BE2C (cell line): ENCODE measurements at regions not wholly inside any gene's neighbourhood (a gene's known extent, or its start where the extent isn't known, plus 50 kb on each side); places are given as distances from the start of the nearest gene placed in this dataset.

Source experiments
- DNase-seq: peaks from one replicate; pipeline ENCODE4 v3.0.0-alpha.2; 2020
- H3K27me3 ChIP-seq: fragments of 250-450 bp; sonication (Bioruptor Pico); 2 replicates; pipeline ENCODE4 v1.5.1; 2020; ENCODE audit warnings: mild to moderate bottlenecking
- H3K36me3 ChIP-seq: fragments of 250-450 bp; sonication (Bioruptor Pico); 2 replicates; pipeline ENCODE4 v1.5.1; 2020; ENCODE audit warnings: mild to moderate bottlenecking
- H3K4me1 ChIP-seq: fragments of 250-450 bp; sonication (Bioruptor Pico); 2 replicates; pipeline ENCODE4 v1.5.1; 2020
- H3K4me3 ChIP-seq: 2 replicates; pipeline ENCODE4 v1.5.1; 2011; ENCODE audit warnings: low read depth, low read length
- H3K9me3 ChIP-seq: fragments of 250-450 bp; sonication (Bioruptor Pico); 2 replicates; pipeline ENCODE4 v1.5.1; 2020
- TF ChIP-seq, protein P1 (sequence below): IDR thresholded peaks from 2 replicates; pipeline ENCODE4 v1.5.1; 2012; ENCODE audit warnings: mild to moderate bottlenecking, low read depth, low read length

DNA sequence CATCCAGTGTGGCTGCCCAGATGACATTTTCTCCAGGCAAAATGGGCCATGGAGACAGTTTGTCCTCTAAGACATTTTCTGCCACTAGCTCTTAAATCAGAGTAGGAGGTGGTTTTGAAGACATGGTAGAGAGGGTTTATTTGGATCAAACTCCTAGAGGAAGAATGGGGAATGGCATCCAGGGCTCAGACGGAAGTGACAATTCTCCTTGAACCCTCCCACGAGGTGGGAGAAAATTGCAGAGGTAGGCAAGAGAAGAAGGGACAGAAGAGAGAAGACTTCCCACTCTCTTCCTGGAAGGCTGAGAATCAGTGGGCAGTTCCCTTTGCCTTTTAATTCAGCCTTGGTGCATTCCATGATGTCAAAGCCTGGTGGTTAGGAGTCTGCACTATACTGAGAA, 194.0 kb downstream of the SMIM20 start:
- H3K27me3 ChIP-seq: no peaks in the 10 kb centered on the region
- no peaks in the 10 kb centered on the region for H3K4me1 ChIP-seq

GRCh38 chr4:26110493-26110892, 196.5 kb downstream of the SMIM20 start:
- DNase-seq: no peak

More for the DNA sequence above, 194.0 kb downstream of the SMIM20 start:
- Histone ChIP-seq H3K9me3 (no peaks in the 10 kb centered on the region), H3K4me3 (no peak overlapping the region), H3K36me3 (no peaks in the 10 kb centered on the region)
- no peak for DNase-seq
- TF ChIP-seq, protein P1, sequence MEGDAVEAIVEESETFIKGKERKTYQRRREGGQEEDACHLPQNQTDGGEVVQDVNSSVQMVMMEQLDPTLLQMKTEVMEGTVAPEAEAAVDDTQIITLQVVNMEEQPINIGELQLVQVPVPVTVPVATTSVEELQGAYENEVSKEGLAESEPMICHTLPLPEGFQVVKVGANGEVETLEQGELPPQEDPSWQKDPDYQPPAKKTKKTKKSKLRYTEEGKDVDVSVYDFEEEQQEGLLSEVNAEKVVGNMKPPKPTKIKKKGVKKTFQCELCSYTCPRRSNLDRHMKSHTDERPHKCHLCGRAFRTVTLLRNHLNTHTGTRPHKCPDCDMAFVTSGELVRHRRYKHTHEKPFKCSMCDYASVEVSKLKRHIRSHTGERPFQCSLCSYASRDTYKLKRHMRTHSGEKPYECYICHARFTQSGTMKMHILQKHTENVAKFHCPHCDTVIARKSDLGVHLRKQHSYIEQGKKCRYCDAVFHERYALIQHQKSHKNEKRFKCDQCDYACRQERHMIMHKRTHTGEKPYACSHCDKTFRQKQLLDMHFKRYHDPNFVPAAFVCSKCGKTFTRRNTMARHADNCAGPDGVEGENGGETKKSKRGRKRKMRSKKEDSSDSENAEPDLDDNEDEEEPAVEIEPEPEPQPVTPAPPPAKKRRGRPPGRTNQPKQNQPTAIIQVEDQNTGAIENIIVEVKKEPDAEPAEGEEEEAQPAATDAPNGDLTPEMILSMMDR: no peak

GRCh38 chr4:26113339-26113940, 199.4 kb downstream of the SMIM20 start:
- Histone ChIP-seq H3K36me3 (no peaks in the 10 kb centered on the region), H3K27me3 (no peaks in the 10 kb centered on the region), H3K4me3 (no peak overlapping the region), H3K9me3 (no peaks in the 10 kb centered on the region), H3K4me1 (no peaks in the 10 kb centered on the region)
- TF ChIP-seq, protein P1: no peak
- no peak for DNase-seq

More at GRCh38 chr4:26110493-26110892, 196.5 kb downstream of the SMIM20 start:
- no peaks in the 10 kb centered on the region for H3K4me1 ChIP-seq
- no peaks in the 10 kb centered on the region for H3K27me3 ChIP-seq
- no peaks in the 10 kb centered on the region for H3K9me3 ChIP-seq
- TF ChIP-seq, protein P1: no peak
- H3K4me3 ChIP-seq: no peak overlapping the region
- no peaks in the 10 kb centered on the region for H3K36me3 ChIP-seq

DNA sequence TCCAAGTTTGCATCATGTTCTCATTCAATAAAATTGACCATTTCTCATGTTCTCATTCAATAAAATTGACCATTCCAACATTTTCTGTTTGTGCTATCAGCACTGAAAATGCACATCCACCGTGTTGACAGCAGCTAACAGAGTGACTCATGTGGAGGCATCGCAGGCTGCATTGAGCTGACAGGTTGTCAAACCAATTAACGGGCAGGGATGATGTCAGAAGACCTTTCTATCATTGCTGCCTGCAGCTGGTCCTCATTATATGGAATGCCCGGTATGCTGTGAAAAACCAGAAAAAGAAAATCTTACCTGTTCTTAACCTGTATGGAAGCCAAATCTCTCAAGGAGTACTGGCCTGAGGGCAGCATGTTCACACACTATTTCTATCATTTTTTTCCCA, 202.0 kb downstream of the SMIM20 start:
- TF ChIP-seq, protein P1: no peak
- H3K4me3 ChIP-seq: no peak overlapping the region
- no peaks in the 10 kb centered on the region for H3K36me3 ChIP-seq
- H3K9me3 ChIP-seq: no peaks in the 10 kb centered on the region
- DNase-seq: no peak
- H3K27me3 ChIP-seq: no peaks in the 10 kb centered on the region
- no peaks in the 10 kb centered on the region for H3K4me1 ChIP-seq

- Histone ChIP-seq H3K4me1 (no peaks in the 10 kb centered on the region), H3K36me3 (no peaks in the 10 kb centered on the region), H3K9me3 (no peaks in the 10 kb centered on the region), H3K27me3 (no peaks in the 10 kb centered on the region), H3K4me3 (no peak overlapping the region)
- TF ChIP-seq, protein P1: no peak
- no peak for DNase-seq
Measured at GRCh38 chr4:26120098-26120825, 200.6 kb upstream of the RBPJ start.

DNA sequence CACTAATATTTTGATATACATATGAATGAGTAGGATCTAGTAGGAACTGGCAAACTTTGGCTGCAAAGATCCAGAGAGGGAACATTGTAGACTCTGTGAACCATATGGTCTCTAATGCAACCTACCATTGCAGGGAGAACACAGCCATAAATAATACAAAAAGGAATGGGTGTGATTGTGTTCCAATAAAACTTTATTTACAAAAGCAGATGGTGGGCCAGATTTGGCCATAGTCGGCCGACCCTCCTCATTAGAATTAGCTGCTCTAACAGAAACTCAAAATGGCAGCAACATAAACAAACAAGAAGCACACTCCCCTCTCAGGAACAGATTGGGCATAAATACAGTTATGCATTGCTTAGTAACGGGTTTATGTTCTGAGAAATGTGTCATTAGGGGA, 198.1 kb upstream of the RBPJ start:
- Histone ChIP-seq H3K9me3 (no peaks in the 10 kb centered on the region), H3K4me3 (no peak overlapping the region), H3K4me1 (no peaks in the 10 kb centered on the region), H3K36me3 (no peaks in the 10 kb centered on the region), H3K27me3 (no peaks in the 10 kb centered on the region)
- TF ChIP-seq, protein P1: no peak
- DNase-seq: no peak
